ENCODE measurements at regions not wholly inside any gene's neighbourhood (a gene's known extent, or its start where the extent isn't known, plus 50 kb on each side); places are given as distances from the start of the nearest gene placed in this dataset.

- no peaks in the 10 kb centered on the region for H4K20me1 ChIP-seq (ENCODE audit: insufficient read depth, low read length)
- no peak for DNase-seq (ENCODE audit: insufficient read length, low spot score, missing footprints)
- H3K27me3 ChIP-seq (ENCODE audit: insufficient read depth, low read length): no peaks in the 10 kb centered on the region
- no peak overlapping the region for H2AFZ ChIP-seq (ENCODE audit: low read length)
- H3K36me3 ChIP-seq (ENCODE audit: insufficient read depth, low read length): no peaks in the 10 kb centered on the region
- no peak overlapping the region for H3K4me2 ChIP-seq (ENCODE audit: insufficient read depth, low read length)
- TF ChIP-seq CTCF (IDR thresholded peaks at IDR 0.05; ENCODE audit: extremely low read depth, low read depth, low read length): no peak
- no peak overlapping the region for H3K4me3 ChIP-seq (ENCODE audit: insufficient read depth, low read length)
- H3K9me3 ChIP-seq (ENCODE audit: low read depth, low read length): no peaks in the 10 kb centered on the region
- no peak overlapping the region for H3K27ac ChIP-seq (ENCODE audit: low read depth, low read length)
- H3K79me2 ChIP-seq (ENCODE audit: insufficient read depth, low read length): no peaks in the 10 kb centered on the region
- H3K4me1 ChIP-seq (ENCODE audit: insufficient read depth, low read length): no peaks in the 10 kb centered on the region
Measured at GRCh38 chr13:103878891-103879605, 812.8 kb upstream of the SLC10A2 start.

GRCh38 chr13:103876571-103876970 is 810.4 kb upstream of the SLC10A2 start:
- H3K4me2 ChIP-seq (ENCODE audit: insufficient read depth, low read length): no peak overlapping the region
- TF ChIP-seq CTCF (IDR thresholded peaks at IDR 0.05; ENCODE audit: extremely low read depth, low read depth, low read length): no peak
- H3K27me3 ChIP-seq (ENCODE audit: insufficient read depth, low read length): no peaks in the 10 kb centered on the region
- H3K27ac ChIP-seq (ENCODE audit: low read depth, low read length): no peak overlapping the region
- H2AFZ ChIP-seq (ENCODE audit: low read length): no peak overlapping the region
- no peak overlapping the region for H3K4me3 ChIP-seq (ENCODE audit: insufficient read depth, low read length)
- H3K9me3 ChIP-seq (ENCODE audit: low read depth, low read length): no peaks in the 10 kb centered on the region
- H3K36me3 ChIP-seq (ENCODE audit: insufficient read depth, low read length): no peaks in the 10 kb centered on the region
- no peak for DNase-seq (ENCODE audit: insufficient read length, low spot score, missing footprints)
- no peaks in the 10 kb centered on the region for H3K4me1 ChIP-seq (ENCODE audit: insufficient read depth, low read length)
- H4K20me1 ChIP-seq (ENCODE audit: insufficient read depth, low read length): no peaks in the 10 kb centered on the region
- no peaks in the 10 kb centered on the region for H3K79me2 ChIP-seq (ENCODE audit: insufficient read depth, low read length)

- Histone ChIP-seq H3K4me1 (ENCODE audit: insufficient read depth, low read length) (no peaks in the 10 kb centered on the region), H3K36me3 (ENCODE audit: insufficient read depth, low read length) (no peaks in the 10 kb centered on the region), H3K4me2 (ENCODE audit: insufficient read depth, low read length) (no peak overlapping the region), H3K79me2 (ENCODE audit: insufficient read depth, low read length) (no peaks in the 10 kb centered on the region), H4K20me1 (ENCODE audit: insufficient read depth, low read length) (no peaks in the 10 kb centered on the region), H3K4me3 (ENCODE audit: insufficient read depth, low read length) (no peak overlapping the region), H2AFZ (ENCODE audit: low read length) (no peak overlapping the region), H3K27ac (ENCODE audit: low read depth, low read length) (no peak overlapping the region), H3K9me3 (ENCODE audit: low read depth, low read length) (peaks cover 3% of the 10 kb centered on the region), H3K27me3 (ENCODE audit: insufficient read depth, low read length) (no peaks in the 10 kb centered on the region)
- no peak for TF ChIP-seq CTCF (IDR thresholded peaks at IDR 0.05; ENCODE audit: extremely low read depth, low read depth, low read length)
- no peak for DNase-seq (ENCODE audit: insufficient read length, low spot score, missing footprints)
Measured at GRCh38 chr13:103873725-103874124, 807.5 kb upstream of the SLC10A2 start.

GRCh38 chr13:103866048-103866447 is 799.8 kb upstream of the SLC10A2 start:
- Histone ChIP-seq H3K27ac (ENCODE audit: low read depth, low read length) (no peak overlapping the region), H3K4me3 (ENCODE audit: insufficient read depth, low read length) (no peak overlapping the region), H4K20me1 (ENCODE audit: insufficient read depth, low read length) (no peaks in the 10 kb centered on the region), H3K27me3 (ENCODE audit: insufficient read depth, low read length) (no peaks in the 10 kb centered on the region), H3K4me1 (ENCODE audit: insufficient read depth, low read length) (no peaks in the 10 kb centered on the region), H2AFZ (ENCODE audit: low read length) (no peak overlapping the region), H3K79me2 (ENCODE audit: insufficient read depth, low read length) (no peaks in the 10 kb centered on the region), H3K4me2 (ENCODE audit: insufficient read depth, low read length) (no peak overlapping the region), H3K36me3 (ENCODE audit: insufficient read depth, low read length) (no peaks in the 10 kb centered on the region), H3K9me3 (ENCODE audit: low read depth, low read length) (peaks cover 3% of the 10 kb centered on the region)
- no peak for TF ChIP-seq CTCF (IDR thresholded peaks at IDR 0.05; ENCODE audit: extremely low read depth, low read depth, low read length)
- DNase-seq (ENCODE audit: insufficient read length, low spot score, missing footprints): no peak

Measured in osteoblast (primary cell).